ENCODE measurements at regions not wholly inside any gene's neighbourhood (a gene's known extent, or its start where the extent isn't known, plus 50 kb on each side); places are given as distances from the start of the nearest gene placed in this dataset.

DNA sequence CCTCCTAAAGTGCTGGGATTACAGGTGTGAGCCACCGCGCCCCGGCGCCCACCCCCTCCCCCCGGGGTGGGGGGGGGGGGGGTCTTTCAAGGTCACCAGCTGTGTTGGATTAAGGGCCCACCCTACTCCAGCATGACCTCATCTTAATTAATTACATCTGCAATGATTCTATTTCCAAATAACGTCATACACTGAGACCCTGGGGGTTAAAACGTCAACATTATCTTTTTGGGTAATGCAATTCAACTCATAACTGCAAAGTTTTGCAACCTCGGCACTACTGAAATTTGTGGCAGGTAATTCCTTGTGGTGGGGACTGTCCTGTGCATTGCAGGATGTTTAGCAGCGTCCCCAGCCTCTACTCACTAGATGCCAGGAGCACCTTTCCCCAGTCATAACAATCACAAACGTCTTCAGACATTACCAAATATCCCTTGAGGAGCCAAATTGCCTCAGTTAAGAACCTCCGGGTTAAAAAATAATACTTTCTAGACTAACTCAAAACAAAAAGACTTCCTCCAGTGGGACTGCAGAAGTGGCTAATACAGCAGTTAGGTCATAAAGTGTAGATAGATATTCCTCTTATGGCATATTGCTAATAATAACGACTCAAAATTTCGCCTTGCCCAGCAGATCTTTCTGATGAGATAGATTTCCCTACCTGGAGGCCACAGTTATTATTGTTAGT, 233.0 kb upstream of the KAZN start:
- DNase-seq (ENCODE audit: low spot score) = no peak
- H3K36me3 Mint-ChIP-seq (ENCODE audit: low read depth) = no peaks in the 10 kb centered on the region
- H3K27me3 Mint-ChIP-seq (ENCODE audit: low read depth) = peaks cover 4% of the 10 kb centered on the region
- no peaks in the 10 kb centered on the region for H3K9me3 Mint-ChIP-seq (ENCODE audit: low read depth)
- H3K4me1 Mint-ChIP-seq (ENCODE audit: low read depth) = no peaks in the 10 kb centered on the region
- no peak overlapping the region for H3K27ac Mint-ChIP-seq (ENCODE audit: unreplicated experiment)
- no peak for TF ChIP-seq CTCF (IDR thresholded peaks at IDR 0.05)
- no peak overlapping the region for H3K4me3 Mint-ChIP-seq (ENCODE audit: unreplicated experiment)

- H3K36me3 Mint-ChIP-seq (ENCODE audit: low read depth) = no peaks in the 10 kb centered on the region
- H3K4me3 Mint-ChIP-seq (ENCODE audit: unreplicated experiment) = no peak overlapping the region
- no peaks in the 10 kb centered on the region for H3K9me3 Mint-ChIP-seq (ENCODE audit: low read depth)
- no peak for TF ChIP-seq CTCF (IDR thresholded peaks at IDR 0.05)
- no peaks in the 10 kb centered on the region for H3K4me1 Mint-ChIP-seq (ENCODE audit: low read depth)
- peaks cover 4% of the 10 kb centered on the region for H3K27me3 Mint-ChIP-seq (ENCODE audit: low read depth)
- no peak for DNase-seq (ENCODE audit: low spot score)
- no peak overlapping the region for H3K27ac Mint-ChIP-seq (ENCODE audit: unreplicated experiment)
Measured at GRCh38 chr1:14366091-14367018, 232.1 kb upstream of the KAZN start.

DNA sequence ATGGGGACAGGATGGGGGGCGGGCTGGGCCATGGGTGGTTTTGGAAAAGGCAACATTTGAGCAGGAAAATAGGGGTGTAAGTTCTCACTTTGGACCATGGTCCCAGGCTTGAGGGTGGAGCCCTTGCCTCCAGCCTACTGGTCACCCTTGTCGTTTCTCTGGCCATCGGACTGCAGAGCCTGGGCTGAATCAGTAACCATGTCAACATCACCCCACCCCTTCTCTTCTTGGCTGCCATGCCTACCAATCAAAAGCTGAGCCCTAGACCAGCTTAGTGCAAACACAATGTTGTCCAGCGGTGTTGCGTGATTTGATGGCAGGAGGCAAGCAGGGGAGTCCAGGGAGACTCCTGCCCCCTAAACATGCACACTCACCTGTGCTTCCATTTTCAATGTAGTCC, 231.0 kb upstream of the KAZN start:
- H3K36me3 Mint-ChIP-seq (ENCODE audit: low read depth) = no peaks in the 10 kb centered on the region
- no peak overlapping the region for H3K4me3 Mint-ChIP-seq (ENCODE audit: unreplicated experiment)
- H3K27me3 Mint-ChIP-seq (ENCODE audit: low read depth) = peaks cover 4% of the 10 kb centered on the region
- no peak for TF ChIP-seq CTCF (IDR thresholded peaks at IDR 0.05)
- no peak for DNase-seq (ENCODE audit: low spot score)
- H3K9me3 Mint-ChIP-seq (ENCODE audit: low read depth) = peaks cover 5% of the 10 kb centered on the region
- H3K4me1 Mint-ChIP-seq (ENCODE audit: low read depth) = no peaks in the 10 kb centered on the region
- H3K27ac Mint-ChIP-seq (ENCODE audit: unreplicated experiment) = no peak overlapping the region

DNA sequence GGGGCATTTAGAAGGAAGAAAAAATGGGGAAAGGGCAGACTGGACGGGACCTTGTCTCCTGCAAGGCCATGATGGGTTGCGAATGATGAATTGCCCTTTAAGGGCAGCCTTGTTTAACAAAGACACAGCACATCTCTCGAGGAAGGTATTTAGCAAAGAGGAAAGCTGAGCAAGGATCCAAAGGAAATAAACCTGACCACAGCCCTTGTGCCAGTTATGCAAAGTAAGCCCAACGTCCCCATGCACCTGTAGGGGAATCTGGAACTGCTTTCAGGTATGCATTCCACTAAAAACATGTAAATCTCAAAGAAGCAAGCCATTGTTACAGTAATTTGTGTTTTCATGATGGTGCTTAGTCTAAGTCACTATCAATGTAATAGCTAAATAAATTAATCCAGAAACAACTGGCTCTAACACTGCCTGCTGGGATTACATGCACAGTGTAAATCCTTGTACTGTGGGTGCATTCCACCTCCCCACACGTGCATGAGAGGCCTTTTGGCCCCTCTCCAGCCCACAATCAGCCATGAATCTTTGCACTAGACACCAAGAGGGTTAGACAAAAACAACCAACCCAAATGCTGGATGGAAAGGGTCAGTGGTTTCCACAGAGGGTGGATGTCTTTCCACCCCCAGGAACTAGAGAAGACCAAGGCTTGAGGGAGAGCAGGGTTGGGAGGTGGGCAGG, 228.8 kb upstream of the KAZN start:
- no peak for DNase-seq (ENCODE audit: low spot score)
- H3K27ac Mint-ChIP-seq (ENCODE audit: unreplicated experiment) = no peak overlapping the region
- H3K9me3 Mint-ChIP-seq (ENCODE audit: low read depth) = peaks cover 6% of the 10 kb centered on the region
- peaks cover 4% of the 10 kb centered on the region for H3K27me3 Mint-ChIP-seq (ENCODE audit: low read depth)
- no peaks in the 10 kb centered on the region for H3K36me3 Mint-ChIP-seq (ENCODE audit: low read depth)
- no peaks in the 10 kb centered on the region for H3K4me1 Mint-ChIP-seq (ENCODE audit: low read depth)
- TF ChIP-seq CTCF (IDR thresholded peaks at IDR 0.05) = no peak
- H3K4me3 Mint-ChIP-seq (ENCODE audit: unreplicated experiment) = no peak overlapping the region

All from chondrocyte (in vitro differentiated cells).